PC-9 (cell line): ENCODE measurements at regions not wholly inside any gene's neighbourhood (a gene's known extent, or its start where the extent isn't known, plus 50 kb on each side); places are given as distances from the start of the nearest gene placed in this dataset.

ENCODE experiments used
- CTCF ChIP-seq: fragments of 200-600 bp; sonication (generic); conservative IDR thresholded peaks from 2 replicates; pipeline ENCODE4 v1.6.1; 2017; ENCODE audit warnings: mixed run types, antibody characterized with exemption, mild to moderate bottlenecking, moderate library complexity
- EZH2 ChIP-seq: fragments of 200-600 bp; sonication (generic); IDR thresholded peaks from 2 replicates; pipeline ENCODE4 v1.8.0; 2017; ENCODE audit warnings: antibody characterized with exemption, low read depth

DNA sequence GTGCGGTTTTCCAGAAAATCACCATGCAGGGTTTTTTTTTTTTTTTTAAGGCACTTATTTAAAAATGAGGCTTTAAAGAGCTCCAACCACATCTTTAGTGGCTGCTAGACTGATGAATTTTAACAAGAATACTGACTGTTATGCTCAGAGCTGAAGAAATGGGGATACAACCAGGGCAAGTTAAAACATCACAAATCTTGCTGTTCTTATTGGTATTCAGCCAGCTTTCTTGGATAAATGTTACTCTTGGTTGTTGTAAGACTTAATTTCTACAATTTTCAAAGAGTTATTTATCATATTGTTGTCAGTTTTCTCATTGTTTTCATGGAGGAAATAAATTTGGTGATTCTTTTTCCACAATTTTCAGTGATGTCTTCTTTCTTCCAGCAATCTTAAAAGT, 352.8 kb upstream of the FAM174A start:
- TF ChIP-seq CTCF = no peak
- TF ChIP-seq EZH2 = no peak
